ENCODE measurements at regions not wholly inside any gene's neighbourhood (a gene's known extent, or its start where the extent isn't known, plus 50 kb on each side); places are given as distances from the start of the nearest gene placed in this dataset.

- DNase-seq = no peak
Observed at GRCh38 chr4:38567457-38567856, 96.5 kb upstream of the KLF3 start.

- DNase-seq = no peak
Observed at GRCh38 chr4:38568768-38569167, 95.2 kb upstream of the KLF3 start.

GRCh38 chr4:38570647-38571276 is 93.2 kb upstream of the KLF3 start:
- no peak for DNase-seq

- DNase-seq = no peak
Observed at GRCh38 chr4:38572793-38573192, 91.2 kb upstream of the KLF3 start.

GRCh38 chr4:38574559-38575333 is 89.3 kb upstream of the KLF3 start:
- no peak for DNase-seq

GRCh38 chr4:38576767-38577166 is 87.2 kb upstream of the KLF3 start:
- DNase-seq = no peak

GRCh38 chr4:38577462-38577861 is 86.5 kb upstream of the KLF3 start:
- DNase-seq = no peak

GRCh38 chr4:38581426-38582106 is 82.4 kb upstream of the KLF3 start:
- DNase-seq = no peak

- DNase-seq = no peak
Observed at GRCh38 chr4:38582445-38582844, 81.6 kb upstream of the KLF3 start.

GRCh38 chr4:38582889-38583470 is 81.0 kb upstream of the KLF3 start:
- peak; percentile 27 to 43 for DNase-seq

- DNase-seq = no peak
Observed at GRCh38 chr4:38585871-38586270, 78.1 kb upstream of the KLF3 start.

- no peak for DNase-seq
Observed at GRCh38 chr4:38587106-38587505, 76.9 kb upstream of the KLF3 start.

GRCh38 chr4:38590046-38590445 is 74.0 kb upstream of the KLF3 start:
- DNase-seq = no peak

GRCh38 chr4:38591617-38592337 is 72.2 kb upstream of the KLF3 start:
- DNase-seq = no peak

GRCh38 chr4:38598489-38598888 is 65.5 kb upstream of the KLF3 start:
- DNase-seq = no peak

GRCh38 chr4:38600575-38600974 is 63.4 kb upstream of the KLF3 start:
- DNase-seq = no peak

GRCh38 chr4:38601244-38601915 is 62.6 kb upstream of the KLF3 start:
- DNase-seq = no peak

- DNase-seq = no peak
Observed at GRCh38 chr4:38601916-38602291, 62.1 kb upstream of the KLF3 start.

- DNase-seq = no peak
Observed at GRCh38 chr4:38603652-38604051, 60.3 kb upstream of the KLF3 start.

GRCh38 chr4:38605181-38605752 is 58.7 kb upstream of the KLF3 start:
- no peak for DNase-seq

GRCh38 chr4:38605753-38606586 is 58.0 kb upstream of the KLF3 start:
- no peak for DNase-seq

All from activated T-cell treated with anti-CD3 and anti-CD28 coated beads, Interleukin-2, amount 50 U/mL, for 48 hours (primary cell).